ENCODE measurements at regions not wholly inside any gene's neighbourhood (a gene's known extent, or its start where the extent isn't known, plus 50 kb on each side); places are given as distances from the start of the nearest gene placed in this dataset.

DNA sequence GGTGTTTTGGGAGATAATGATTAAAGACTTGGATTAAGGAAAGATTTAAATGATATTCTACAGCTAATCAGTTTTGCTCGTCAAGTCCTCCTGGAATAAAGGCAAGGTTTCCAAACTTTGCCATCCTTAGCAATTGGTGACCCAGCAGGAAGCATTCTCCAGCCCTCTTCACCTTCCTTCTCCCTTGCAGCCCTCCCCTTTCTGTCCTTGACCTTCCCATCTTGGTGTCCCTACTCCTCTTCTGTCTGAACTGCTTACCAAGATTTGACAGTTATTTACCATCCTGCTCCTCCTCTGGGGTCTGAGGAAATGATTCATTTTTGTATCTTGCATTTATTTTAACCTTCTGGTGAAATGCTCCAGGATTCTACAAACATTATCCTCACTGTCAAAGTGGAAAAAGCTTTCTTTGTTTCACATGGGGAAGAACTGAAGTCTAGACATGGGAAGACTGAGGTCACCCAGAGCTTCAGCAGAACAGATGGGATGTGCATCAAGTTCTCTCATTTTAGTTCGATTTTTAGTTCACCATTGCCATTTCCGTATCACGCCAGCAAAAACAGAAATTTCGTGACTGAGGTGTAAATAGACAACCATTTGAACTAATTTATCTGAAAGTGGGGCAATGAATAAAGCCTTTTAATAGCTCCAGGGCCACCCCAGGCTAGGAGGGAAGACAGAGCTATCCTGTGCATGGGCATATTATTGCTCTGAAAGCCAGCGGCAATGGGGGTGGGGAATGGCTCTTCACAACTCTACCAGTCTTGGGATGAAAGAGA is 504.4 kb upstream of the PLXNA2 start:
- POLR2A ChIA-PET: no interaction called here
- CTCF ChIA-PET: no interaction called here

DNA sequence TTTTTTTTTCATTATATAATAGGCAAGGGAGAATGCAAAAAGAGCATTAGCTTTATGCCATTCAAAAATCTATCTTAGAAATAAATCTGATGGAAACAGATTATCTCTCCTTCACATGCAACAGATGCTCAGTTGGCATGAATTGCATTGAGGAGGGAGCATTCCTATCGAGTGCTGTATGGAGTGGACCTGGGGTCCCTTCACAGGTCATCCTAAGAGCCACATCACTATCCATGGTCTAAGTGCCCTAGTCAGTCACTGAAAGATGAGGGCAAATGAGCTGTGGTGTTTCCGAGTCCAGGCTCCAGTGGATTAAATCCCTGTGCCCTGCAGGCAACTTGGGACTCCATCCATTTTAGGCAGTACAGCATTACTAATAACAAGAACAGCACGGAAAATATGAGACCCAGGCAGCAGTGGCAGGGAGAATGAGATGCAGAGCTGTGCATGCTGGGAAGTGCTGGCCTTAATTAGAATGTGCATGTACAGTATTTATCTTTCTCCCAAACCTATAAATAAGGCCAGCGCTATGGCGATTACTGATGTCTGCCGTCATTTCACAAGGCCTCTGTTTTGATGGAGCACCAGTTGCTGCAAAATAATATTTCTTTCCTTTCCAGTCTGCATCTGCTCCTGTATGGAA is 512.3 kb upstream of the PLXNA2 start:
- POLR2A ChIA-PET: no interaction called here
- CTCF ChIA-PET: interaction anchor here (0.6 kb wide), 1 partner anchor 55 kb away, joined by 3 read pairs; no protein-coding TSS in a partner anchor

DNA sequence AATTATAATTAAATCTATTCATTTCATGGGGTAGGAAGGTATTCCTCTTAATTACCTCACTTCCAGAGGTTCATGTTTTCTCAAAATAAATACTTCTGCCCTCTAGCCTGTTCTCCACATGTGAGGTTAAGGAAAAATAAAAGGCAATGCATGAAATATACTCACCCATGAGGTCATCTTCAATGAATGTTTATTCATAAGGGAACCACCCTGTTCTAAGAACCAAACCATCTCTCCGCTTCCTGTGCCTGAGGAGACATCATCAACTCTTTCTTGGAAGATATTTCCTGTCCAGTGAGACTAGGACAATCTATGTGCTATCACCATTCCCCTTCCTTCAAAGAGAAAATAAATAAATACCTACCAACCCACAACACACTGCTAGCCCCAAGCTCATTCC is 513.7 kb upstream of the PLXNA2 start:
- ChIA-PET POLR2A (no interaction called here), CTCF (no interaction called here)

DNA sequence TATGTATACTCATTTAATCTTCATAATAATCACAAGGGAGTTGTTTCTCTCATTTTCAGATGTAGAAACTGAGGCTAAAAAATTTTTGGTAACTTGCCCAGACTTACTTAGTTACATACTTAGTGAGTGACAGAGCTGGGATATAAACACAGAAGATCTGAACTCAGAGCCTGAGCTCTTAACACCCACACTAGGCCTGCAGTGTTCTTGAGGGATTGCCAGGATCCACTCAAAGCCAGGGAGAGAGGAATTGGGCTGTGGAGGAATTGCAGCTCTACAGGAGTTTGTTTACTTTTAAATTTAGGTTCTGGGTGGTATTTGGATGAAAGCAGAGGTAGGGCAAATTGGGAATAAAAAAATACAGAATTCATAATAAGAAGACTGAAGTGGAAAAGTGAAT is 515.1 kb upstream of the PLXNA2 start:
- CTCF ChIA-PET: no interaction called here
- POLR2A ChIA-PET: no interaction called here

DNA sequence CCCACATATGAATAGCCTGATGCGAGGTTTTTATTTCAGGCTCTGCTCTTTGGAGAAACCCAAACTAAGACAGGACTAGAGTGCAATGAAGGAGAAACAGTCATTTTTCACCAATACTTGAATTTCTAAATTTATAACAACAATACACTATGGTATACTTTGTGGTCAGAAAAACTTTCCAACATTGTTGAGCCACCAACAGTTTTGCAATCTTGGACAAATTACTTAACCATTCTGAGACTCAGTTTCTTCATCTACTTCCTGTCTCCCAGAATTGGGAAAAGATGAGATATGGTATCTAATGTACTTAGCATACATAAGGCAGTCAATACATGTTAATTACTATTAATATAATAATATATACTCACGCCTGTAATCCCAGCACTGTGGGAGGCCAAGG is 519.8 kb upstream of the PLXNA2 start:
- ChIA-PET POLR2A (no interaction called here), CTCF (no interaction called here)

DNA sequence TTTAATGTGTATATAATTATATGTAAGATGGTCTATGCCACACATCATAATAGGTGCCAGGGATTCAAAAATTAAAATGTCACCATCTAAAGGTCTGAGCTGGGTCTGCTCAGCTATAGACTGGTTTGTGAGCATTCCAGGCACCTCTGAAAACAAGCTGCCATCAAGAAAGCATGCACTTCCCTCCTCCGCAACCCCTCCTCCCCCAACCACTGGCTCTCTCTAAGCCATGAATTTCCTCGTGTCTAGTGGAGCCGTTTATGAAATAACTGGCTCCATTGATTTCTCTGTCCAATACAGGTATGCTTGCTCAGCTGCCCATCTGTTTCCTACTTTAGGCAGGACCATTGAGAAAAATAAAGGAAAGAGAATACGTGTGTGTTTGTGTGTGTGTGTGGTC is 522.6 kb upstream of the PLXNA2 start:
- CTCF ChIA-PET: no interaction called here
- POLR2A ChIA-PET: no interaction called here

DNA sequence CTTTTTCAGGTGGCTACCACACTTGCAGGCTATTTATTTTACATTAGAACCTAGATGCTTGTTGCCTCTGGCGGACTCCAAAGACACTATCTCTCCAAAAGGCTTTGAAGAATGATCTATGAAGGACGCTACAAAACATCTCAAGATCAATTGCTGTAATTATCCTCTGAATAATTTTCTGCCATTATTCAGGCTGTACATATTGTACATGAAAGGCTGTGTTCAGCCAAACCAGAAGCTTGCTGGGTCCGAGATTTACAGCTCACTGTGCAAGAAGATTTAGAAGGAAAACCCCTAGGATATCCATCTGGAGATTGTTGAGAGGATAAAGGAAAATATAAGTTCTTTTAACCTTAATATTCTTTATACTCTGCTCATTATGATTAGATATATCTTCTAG is 523.6 kb upstream of the PLXNA2 start:
- ChIA-PET POLR2A (no interaction called here), CTCF (no interaction called here)

DNA sequence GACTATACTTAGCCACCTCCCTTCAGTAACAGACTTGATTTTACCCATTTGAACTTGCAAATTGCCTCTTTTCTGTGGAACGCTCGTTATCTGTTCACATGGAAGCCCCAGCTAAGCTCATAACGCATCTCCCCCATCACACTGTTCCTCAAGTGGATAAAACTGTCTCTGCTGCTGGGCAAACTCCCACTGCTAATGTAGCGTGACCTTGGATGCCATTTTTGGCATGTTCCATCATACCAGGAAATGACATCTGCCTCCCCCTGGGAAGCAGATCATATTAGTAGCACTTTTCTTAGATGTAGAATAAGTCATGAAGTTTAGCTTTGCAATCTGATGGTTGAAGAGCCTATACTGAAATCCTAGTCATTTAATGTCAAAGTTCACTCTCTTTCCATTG is 528.7 kb upstream of the PLXNA2 start:
- POLR2A ChIA-PET: no interaction called here
- CTCF ChIA-PET: no interaction called here

DNA sequence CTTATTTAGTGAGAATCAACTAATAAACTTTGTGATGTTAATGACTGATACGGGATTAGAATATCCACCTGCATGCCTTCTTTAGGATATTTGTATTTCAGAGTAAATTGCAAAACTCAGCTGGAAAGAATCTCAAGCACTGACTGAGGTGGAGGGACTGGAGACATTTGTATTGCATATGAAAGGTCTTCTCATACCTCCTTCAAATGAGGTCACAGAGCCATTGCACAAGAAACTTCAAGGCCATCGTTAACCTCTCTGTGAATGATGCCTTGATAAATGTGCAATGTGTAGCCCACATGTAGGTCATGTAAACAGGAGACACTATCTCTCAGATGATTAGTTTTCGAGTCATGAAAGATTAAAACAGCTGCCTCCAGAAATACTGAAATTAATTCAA is 531.7 kb upstream of the PLXNA2 start:
- POLR2A ChIA-PET: no interaction called here
- CTCF ChIA-PET: no interaction called here

DNA sequence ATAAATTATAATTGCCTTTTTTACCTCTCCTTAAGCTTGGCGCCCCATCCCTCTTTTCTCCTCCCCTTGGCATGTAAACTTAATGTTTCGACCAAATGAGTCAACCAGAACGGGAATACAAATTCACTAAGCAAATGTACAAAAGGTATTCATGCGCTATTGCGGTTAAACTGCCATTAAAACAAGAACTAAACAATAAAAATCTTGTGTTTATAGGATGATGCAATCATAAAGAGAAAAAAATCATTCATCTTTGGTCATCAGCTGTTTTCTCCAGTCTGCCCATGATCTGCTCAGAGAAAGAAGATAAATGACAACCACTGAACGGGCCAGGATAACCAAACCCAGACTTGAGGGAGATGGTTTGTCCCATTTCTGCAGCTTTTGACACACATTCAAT is 534.2 kb upstream of the PLXNA2 start:
- ChIA-PET POLR2A (no interaction called here), CTCF (no interaction called here)

DNA sequence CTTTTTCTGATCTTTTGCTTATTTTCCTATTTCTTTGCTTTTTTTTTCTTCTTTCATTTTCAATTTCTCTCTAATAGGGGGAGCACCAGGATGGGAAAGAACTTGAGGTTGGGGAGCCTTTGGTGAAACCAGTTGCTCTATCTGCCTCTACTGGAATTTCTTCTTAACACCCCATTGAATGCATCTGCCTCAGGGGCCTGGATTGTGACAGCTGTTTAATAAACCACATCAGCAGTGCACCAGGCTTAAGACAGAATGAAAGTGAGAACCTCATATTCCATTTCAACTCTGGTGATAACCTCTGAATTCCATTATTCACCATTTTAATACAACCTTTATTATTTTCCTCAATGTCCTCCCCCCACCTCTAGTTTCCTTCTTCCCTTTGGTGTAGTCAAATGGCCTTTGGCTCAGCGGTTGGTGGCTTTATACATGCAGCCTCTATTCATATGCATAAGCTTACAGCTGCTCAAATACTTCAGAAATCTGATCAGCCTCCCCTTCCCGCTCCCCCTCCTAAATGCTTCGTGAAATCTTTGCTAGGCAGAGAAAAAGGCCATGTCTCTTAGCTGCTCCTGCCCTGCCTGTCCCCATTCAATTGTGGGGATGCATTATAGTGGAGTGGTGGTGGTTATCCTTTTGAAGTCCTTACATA is 537.3 kb upstream of the PLXNA2 start:
- CTCF ChIA-PET: no interaction called here
- POLR2A ChIA-PET: no interaction called here

DNA sequence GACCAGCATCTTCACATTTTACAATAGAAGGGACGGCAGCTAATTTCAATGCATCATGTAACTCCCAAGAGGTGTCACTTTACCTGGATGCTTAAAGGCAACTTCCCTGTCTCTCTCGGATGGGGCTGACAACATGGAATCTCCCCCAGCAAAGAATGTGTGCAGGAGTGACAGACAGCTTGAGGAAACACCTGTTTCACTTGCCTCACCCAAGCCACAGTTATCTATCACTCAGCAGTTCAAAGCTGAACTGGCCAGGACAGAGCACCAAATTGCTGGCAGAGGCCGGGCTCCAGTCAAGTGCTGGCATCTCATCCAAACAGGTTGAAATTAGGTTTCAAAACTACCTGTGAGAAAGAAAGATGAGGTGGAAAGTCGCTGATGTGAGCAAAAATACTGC is 538.0 kb upstream of the PLXNA2 start:
- ChIA-PET POLR2A (no interaction called here), CTCF (no interaction called here)

DNA sequence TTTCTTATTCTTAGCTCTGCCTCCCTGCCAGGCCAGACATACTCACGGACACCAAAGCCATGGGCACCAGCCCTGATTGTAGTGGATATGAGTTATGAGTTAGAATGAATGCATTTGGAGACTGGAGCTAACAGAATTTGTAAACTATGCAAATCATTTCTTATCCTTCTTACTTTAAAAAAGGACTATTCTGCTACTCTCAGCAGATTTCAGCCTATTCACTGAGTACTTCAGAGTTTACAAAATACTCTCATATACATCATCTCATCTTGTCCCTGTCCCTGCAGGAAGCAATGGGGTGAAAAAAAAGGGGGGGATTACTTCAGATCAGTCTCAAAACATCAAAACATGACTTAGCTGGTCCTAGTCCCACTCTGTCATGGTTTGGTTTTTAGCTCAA is 541.4 kb upstream of the PLXNA2 start:
- CTCF ChIA-PET: no interaction called here
- POLR2A ChIA-PET: no interaction called here

DNA sequence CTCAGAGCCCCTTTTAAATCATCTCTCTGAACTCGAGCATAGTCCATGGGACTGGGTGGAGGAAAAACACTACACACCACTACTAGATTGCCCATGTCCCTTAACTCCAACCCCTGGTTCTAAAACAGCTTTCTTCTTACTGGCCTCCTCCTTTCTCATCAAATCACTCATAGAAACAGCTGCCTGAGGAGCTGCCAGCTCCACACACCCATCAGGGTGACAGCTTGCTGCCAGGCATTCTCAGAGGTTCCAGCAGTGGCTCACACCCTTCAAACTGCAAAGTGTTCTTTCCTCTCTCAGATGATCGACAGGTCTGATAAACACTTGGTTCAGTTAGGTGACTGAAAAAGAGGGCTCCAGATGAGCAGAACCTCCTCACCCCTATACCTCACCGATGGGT is 543.0 kb upstream of the PLXNA2 start:
- CTCF ChIA-PET: no interaction called here

DNA sequence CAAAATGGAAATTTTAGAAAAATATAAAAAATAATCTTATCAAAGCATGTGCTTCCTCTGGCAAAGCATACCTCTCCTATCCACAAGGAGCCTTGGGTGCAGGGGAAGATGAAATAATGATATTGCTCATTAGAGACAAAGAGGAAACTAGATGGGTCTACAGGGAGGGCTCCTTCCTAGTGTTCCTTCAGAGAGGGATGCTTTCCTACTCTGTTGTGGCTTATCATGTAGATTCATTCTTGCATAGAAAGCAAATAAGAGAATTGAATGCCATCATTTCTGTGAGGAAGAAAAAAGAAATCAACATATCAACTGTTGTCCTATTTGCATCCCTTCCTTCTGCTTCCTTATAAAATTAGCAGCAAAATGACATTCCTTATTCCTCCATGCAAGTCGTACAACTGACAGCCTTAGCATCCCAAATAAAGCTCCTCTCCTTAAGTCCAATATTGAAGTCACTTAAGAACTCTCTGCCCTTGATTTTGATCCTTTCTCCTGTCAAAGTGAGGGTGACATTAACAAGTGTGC is 543.9 kb upstream of the PLXNA2 start:
- ChIA-PET CTCF (no interaction called here), POLR2A (no interaction called here)

More for the DNA sequence above, 543.0 kb upstream of the PLXNA2 start:
- POLR2A ChIA-PET: no interaction called here

DNA sequence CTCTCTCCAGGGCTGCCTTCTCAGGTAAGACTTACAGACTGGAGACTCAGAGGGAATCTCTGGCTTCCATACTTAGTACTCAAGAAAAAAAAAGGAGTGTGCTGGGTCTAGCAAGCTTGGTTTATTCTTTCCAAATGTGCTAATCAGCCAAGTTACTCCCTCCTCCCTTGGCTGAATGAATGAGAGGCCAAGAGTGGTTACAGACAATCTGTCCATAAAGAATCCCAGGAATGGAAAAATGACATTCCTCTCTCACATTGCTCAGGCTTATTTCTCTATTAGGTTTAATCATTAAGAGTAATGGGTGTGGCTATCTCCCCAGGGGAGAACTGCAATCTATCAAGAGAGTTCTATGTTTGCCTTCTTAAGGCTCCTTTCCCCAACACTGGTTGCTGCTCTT is 547.3 kb upstream of the PLXNA2 start:
- POLR2A ChIA-PET: no interaction called here
- CTCF ChIA-PET: no interaction called here

DNA sequence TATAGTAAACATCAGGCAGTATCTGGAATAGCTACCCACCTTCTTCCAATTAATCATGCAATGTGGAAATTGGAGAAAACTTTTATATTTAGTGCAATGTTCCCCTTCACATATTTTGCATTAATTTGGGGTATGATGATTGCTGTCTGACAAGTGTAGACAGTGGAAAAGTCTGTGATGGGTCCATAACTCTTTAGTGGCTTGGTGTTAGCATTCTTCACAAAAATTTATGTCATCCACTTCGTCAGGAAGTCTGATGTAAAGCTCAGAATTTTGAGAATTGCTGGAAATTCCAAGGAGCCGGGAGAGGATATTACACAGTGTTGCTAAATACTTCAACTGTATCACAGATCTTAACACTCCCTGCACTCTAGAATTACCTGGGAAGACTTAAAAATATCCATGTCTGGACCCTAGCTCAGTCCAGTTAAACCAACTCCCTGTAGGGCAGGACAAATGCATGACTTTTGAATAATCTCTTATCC is 549.7 kb upstream of the PLXNA2 start:
- POLR2A ChIA-PET: no interaction called here
- CTCF ChIA-PET: no interaction called here

DNA sequence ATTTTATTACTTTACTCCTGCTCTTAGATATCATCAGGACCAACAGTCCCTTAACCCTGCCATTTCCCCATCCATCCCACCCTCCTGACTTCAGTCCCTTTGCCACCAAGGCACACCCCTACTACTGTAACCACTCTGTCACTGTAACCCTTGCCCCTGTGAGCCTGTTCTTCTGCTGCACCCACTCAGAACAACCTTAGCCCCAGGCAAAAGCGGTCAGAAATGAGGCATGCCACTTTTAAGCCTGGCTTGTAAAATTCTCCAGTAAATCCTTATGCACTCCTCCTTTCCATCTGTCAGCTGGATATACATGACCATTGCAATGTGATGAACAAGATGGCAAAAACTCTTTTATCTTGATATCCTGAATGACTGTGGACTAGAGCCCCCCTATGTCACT is 555.0 kb upstream of the PLXNA2 start:
- POLR2A ChIA-PET: no interaction called here

DNA sequence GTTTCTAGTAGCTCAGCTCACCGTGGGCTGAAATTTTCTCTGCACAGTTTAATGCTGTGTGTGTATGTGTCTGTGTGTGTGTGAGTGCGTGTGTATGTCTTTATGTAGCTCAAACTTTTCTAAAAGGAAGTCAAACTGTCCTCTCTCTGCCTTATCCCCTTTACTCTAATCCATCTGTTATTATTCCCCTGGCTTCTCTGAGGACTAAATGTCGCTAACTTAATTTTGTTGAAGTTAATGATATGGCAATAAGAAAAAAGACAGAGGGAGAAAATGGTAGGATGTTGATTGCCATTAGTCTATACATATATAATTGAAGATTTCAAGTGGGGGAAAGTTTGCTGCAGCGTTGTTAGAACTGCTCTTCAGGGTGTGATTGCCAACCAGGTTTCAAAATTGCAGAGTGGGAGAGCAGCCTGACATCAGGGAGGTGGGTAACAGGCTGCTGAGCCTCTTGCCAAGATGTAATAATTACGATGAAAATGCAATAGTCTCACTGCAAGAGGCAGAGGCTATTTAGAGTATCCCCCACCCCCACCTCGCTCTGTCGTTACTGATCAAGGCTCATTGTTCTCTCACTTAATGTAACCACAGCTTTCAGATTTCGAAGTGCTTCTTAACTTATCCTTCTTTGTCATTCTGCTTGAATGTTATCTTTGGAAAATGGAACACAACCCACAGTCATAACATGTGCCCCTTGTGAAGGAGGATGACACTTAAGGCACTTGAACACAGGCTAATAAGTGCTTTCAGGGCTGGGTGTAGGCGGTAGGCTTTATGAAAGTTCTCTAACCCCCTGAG is 559.0 kb upstream of the PLXNA2 start:
- POLR2A ChIA-PET: no interaction called here
- CTCF ChIA-PET: no interaction called here

More for the DNA sequence above, 555.0 kb upstream of the PLXNA2 start:
- CTCF ChIA-PET: no interaction called here

DNA sequence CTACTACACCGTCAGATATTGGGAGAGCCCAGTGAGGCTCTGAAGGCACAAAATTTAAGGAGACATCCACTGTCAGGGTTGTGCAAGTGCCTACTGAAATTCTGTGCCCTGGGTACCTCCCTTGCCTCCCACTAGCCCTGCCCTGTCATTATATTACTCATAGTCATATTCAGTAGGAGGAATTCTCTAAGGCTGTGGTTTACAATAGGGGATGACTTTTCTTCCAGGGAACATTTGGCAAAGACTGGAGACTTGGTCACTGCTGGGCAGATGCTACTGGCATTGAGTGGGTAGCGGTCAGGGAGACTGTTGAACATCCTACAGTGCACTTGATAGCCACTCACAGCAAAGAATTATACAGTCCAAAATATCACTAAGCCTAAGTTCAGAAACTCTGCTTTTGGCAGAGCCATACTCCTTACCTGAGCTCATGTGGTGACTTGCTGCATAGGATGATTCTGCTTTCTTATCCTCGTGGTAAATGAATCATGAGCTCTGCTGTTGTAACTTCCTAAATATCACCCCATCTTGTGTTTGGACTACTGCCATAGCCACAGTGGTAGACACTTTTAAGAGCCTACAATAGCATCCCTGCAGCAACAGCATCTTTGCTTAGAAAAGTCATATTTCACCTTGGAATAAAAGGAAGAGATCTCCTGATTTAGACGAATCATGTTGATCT is 563.4 kb upstream of the PLXNA2 start:
- POLR2A ChIA-PET: no interaction called here

More for the DNA sequence above, 563.4 kb upstream of the PLXNA2 start:
- CTCF ChIA-PET: no interaction called here

Measured in activated CD8-positive, alpha-beta memory T cell treated with anti-CD3 and anti-CD28 coated beads for 36 hours (primary cell).